H9 (cell line): ENCODE measurements at regions not wholly inside any gene's neighbourhood (a gene's known extent, or its start where the extent isn't known, plus 50 kb on each side); places are given as distances from the start of the nearest gene placed in this dataset.

ENCODE experiments used
- DNase-seq: peaks from one replicate; pipeline ENCODE4 v3.0.0-alpha.2; 2017
- H2AFZ ChIP-seq: one replicate; pipeline ENCODE4 v1.6.1; 2013; ENCODE audit warnings: mild to moderate bottlenecking, low read length, control low read depth, moderate library complexity
- H2AK5ac ChIP-seq: 2 replicates; pipeline ENCODE4 v1.6.1; 2013; ENCODE audit warnings: low read length, control low read depth, mixed read lengths; ENCODE audit not compliant: insufficient read length
- H2BK120ac ChIP-seq: one replicate; pipeline ENCODE4 v1.6.1; 2013; ENCODE audit warnings: low read depth, mild to moderate bottlenecking, low read length, control low read depth, inconsistent platforms; ENCODE audit not compliant: poor library complexity, severe bottlenecking
- H2BK12ac ChIP-seq: 2 replicates; pipeline ENCODE4 v1.6.1; 2013; ENCODE audit warnings: low read length, control low read depth, mixed read lengths, low read depth; ENCODE audit not compliant: insufficient read length
- H2BK15ac ChIP-seq: 2 replicates; pipeline ENCODE4 v1.6.1; 2013; ENCODE audit warnings: low read depth, low read length, control low read depth
- H2BK20ac ChIP-seq: one replicate; pipeline ENCODE4 v1.6.1; 2013; ENCODE audit warnings: low read depth, mild to moderate bottlenecking, low read length, control low read depth, inconsistent platforms; ENCODE audit not compliant: poor library complexity, severe bottlenecking
- H2BK5ac ChIP-seq: 2 replicates; pipeline ENCODE4 v1.6.1; 2013; ENCODE audit warnings: low read length, control low read depth, mixed read lengths; ENCODE audit not compliant: insufficient read length
- H3K14ac ChIP-seq: 2 replicates; pipeline ENCODE4 v1.6.1; 2013; ENCODE audit warnings: low read length, control low read depth; ENCODE audit not compliant: insufficient read depth
- H3K18ac ChIP-seq: 2 replicates; pipeline ENCODE4 v1.6.1; 2013; ENCODE audit warnings: low read depth, mild to moderate bottlenecking, mixed read lengths, low read length, control low read depth; ENCODE audit not compliant: insufficient read length
- H3K23ac ChIP-seq: 2 replicates; pipeline ENCODE4 v1.6.1; 2013; ENCODE audit warnings: low read length, control low read depth, mixed read lengths, low read depth; ENCODE audit not compliant: insufficient read length
- H3K23me2 ChIP-seq: 2 replicates; pipeline ENCODE4 v1.6.1; 2013; ENCODE audit warnings: low read depth, mild to moderate bottlenecking, mixed read lengths, low read length, control low read depth; ENCODE audit not compliant: insufficient read length, poor library complexity, severe bottlenecking
- H3K27ac ChIP-seq: 2 replicates; pipeline ENCODE4 v1.5.1; 2013; ENCODE audit warnings: low read length, control low read depth, mixed read lengths, low read depth; ENCODE audit not compliant: insufficient read length
- H3K27me3 ChIP-seq: 2 replicates; pipeline ENCODE4 v1.6.1; 2013; ENCODE audit warnings: low read length, control low read depth, inconsistent platforms; ENCODE audit not compliant: insufficient read depth
- H3K4ac ChIP-seq: 2 replicates; pipeline ENCODE4 v1.6.1; 2013; ENCODE audit warnings: low read depth, mild to moderate bottlenecking, control low read depth, inconsistent platforms, low read length, moderate library complexity
- H3K4me1 ChIP-seq: 2 replicates; pipeline ENCODE4 v1.6.1; 2013; ENCODE audit warnings: low read length, control low read depth, inconsistent platforms; ENCODE audit not compliant: insufficient read depth
- H3K4me2 ChIP-seq: 2 replicates; pipeline ENCODE4 v1.6.1; 2013; ENCODE audit warnings: low read length, control low read depth, mixed read lengths; ENCODE audit not compliant: insufficient read length, insufficient read depth
- H3K56ac ChIP-seq: 2 replicates; pipeline ENCODE4 v1.6.1; 2013; ENCODE audit warnings: low read depth, mild to moderate bottlenecking, mixed read lengths, low read length, control low read depth; ENCODE audit not compliant: insufficient read length
- H3K79me1 ChIP-seq: 2 replicates; pipeline ENCODE4 v1.6.1; 2013; ENCODE audit warnings: low read depth, mild to moderate bottlenecking, moderate library complexity, low read length, control low read depth, inconsistent platforms; ENCODE audit not compliant: insufficient read depth, poor library complexity, severe bottlenecking
- H3K79me2 ChIP-seq: 2 replicates; pipeline ENCODE4 v1.6.1; 2013; ENCODE audit warnings: low read length, control low read depth, inconsistent platforms; ENCODE audit not compliant: insufficient read depth
- H3K9ac ChIP-seq: 2 replicates; pipeline ENCODE4 v1.6.1; 2013; ENCODE audit warnings: low read length, control low read depth, mixed read lengths; ENCODE audit not compliant: insufficient read length; ENCODE audit errors: extremely low read depth
- H3K9me3 ChIP-seq: one replicate; pipeline ENCODE4 v1.6.1; 2013; ENCODE audit warnings: low read depth, low read length, inconsistent platforms; ENCODE audit not compliant: control insufficient read depth
- H3T11ph ChIP-seq: one replicate; pipeline ENCODE4 v1.6.1; 2013; ENCODE audit warnings: mild to moderate bottlenecking, low read length, control low read depth, inconsistent platforms
- H4K20me1 ChIP-seq: one replicate; pipeline ENCODE4 v1.6.1; 2013; ENCODE audit not compliant: control insufficient read depth, insufficient read length, insufficient read depth
- H4K5ac ChIP-seq: 2 replicates; pipeline ENCODE4 v1.6.1; 2013; ENCODE audit warnings: low read depth, mild to moderate bottlenecking, mixed read lengths, low read length, control low read depth; ENCODE audit not compliant: insufficient read length
- H4K8ac ChIP-seq: replicated peaks from 2 replicates; pipeline ENCODE4 v1.6.1; 2013; ENCODE audit warnings: low read length, control low read depth, mixed read lengths, low read depth; ENCODE audit not compliant: insufficient read length
- H4K91ac ChIP-seq: 2 replicates; pipeline ENCODE4 v1.6.1; 2013; ENCODE audit warnings: low read depth, mild to moderate bottlenecking, moderate library complexity, mixed read lengths, low read length, control low read depth; ENCODE audit not compliant: insufficient read length
- H3K27ac Mint-ChIP-seq, 3 experiments: 2 replicates in 2 of 3; 3 replicates in 1 of 3; pipeline ENCODE4 v1.8.0; 2020 to 2021; ENCODE audit warnings: mixed read lengths in 3 of 3, mild to moderate bottlenecking in 1 of 3, moderate library complexity in 1 of 3
- H3K27me3 Mint-ChIP-seq: 2 replicates; pipeline ENCODE4 v1.8.0; 2021; ENCODE audit warnings: low read depth, mild to moderate bottlenecking, moderate library complexity, mixed read lengths
- H3K36me3 Mint-ChIP-seq, 3 experiments: 2 replicates in 2 of 3; 3 replicates in 1 of 3; pipeline ENCODE4 v1.8.0; 2020 to 2021; ENCODE audit warnings: low read depth in 3 of 3, mixed read lengths in 3 of 3; ENCODE audit not compliant: insufficient read depth in 1 of 3
- H3K4me1 Mint-ChIP-seq, 2 experiments: 2 replicates each; pipeline ENCODE4 v1.8.0; 2020; ENCODE audit warnings: mixed read lengths in 2 of 2
- H3K4me3 Mint-ChIP-seq, 2 experiments: 2 replicates in 1 of 2; 3 replicates in 1 of 2; pipeline ENCODE4 v1.8.0; 2020 to 2021; ENCODE audit warnings: mild to moderate bottlenecking in 2 of 2, mixed read lengths in 2 of 2, moderate library complexity in 1 of 2
- H3K9me3 Mint-ChIP-seq, 2 experiments: 2 replicates in 1 of 2; 3 replicates in 1 of 2; pipeline ENCODE4 v1.8.0; 2020; ENCODE audit warnings: mild to moderate bottlenecking in 2 of 2, mixed read lengths in 2 of 2, moderate library complexity in 1 of 2
- CTCF ChIP-seq: fragments of 200-600 bp; sonication (generic); conservative IDR thresholded peaks from 3 replicates; pipeline ENCODE4 v1.8.0; 2021; ENCODE audit warnings: antibody characterized with exemption, mild to moderate bottlenecking
- WGBS: extraction: QIAGEN DNeasy Blood & Tissue Kit; methylation state at CpG from one replicate; pipeline ENCODE4 v1.1.7; 2013; ENCODE audit warnings: missing lambda C conversion rate, low lambda C conversion rate, mixed read lengths; ENCODE audit not compliant: insufficient read length; ENCODE audit errors: extremely low coverage; 5-methylcytosine and 5-hydroxymethylcytosine counted together

- Histone ChIP-seq H3K4me1 (no peaks in the 10 kb centered on the region), H3K4ac (no peak overlapping the region), H2AK5ac (no peak overlapping the region), H3K4me2 (no peak overlapping the region), H3K79me2 (no peaks in the 10 kb centered on the region), H3K56ac (no peak overlapping the region), H3K9me3 (no peaks in the 10 kb centered on the region), H2BK20ac (no peak overlapping the region), H3K14ac (no peak overlapping the region), H2BK120ac (no peak overlapping the region), H4K8ac (no peak overlapping the region), H3T11ph (no peak overlapping the region), H4K5ac (no peak overlapping the region), H3K27me3 (no peaks in the 10 kb centered on the region), H2BK12ac (no peak overlapping the region), H2AFZ (no peak overlapping the region), H4K20me1 (no peaks in the 10 kb centered on the region), H2BK5ac (no peak overlapping the region), H3K9ac (no peak overlapping the region), H3K79me1 (no peaks in the 10 kb centered on the region), H3K27ac (no peak overlapping the region), H3K23me2 (no peaks in the 10 kb centered on the region), H4K91ac (no peak overlapping the region), H2BK15ac (no peak overlapping the region), H3K23ac (no peak overlapping the region), H3K18ac (no peak overlapping the region)
- no peak for DNase-seq
- H3K27me3 Mint-ChIP-seq, result no peaks in the 10 kb centered on the region
- no peak for TF ChIP-seq CTCF
- no peak overlapping the region for H3K4me3 Mint-ChIP-seq
- no peak overlapping the region for H3K27ac Mint-ChIP-seq
- no peaks in the 10 kb centered on the region for H3K4me1 Mint-ChIP-seq
- H3K9me3 Mint-ChIP-seq, result peaks cover 0 to 3% of the 10 kb centered on the region in 2 experiments; a peak in 1 of 5 replicates
- H3K36me3 Mint-ChIP-seq, result no peaks in the 10 kb centered on the region
- WGBS, result no CpG with 5 or more reads among the region's 2 CpGs
Observed at GRCh38 chr2:215888680-215889079, 124.7 kb downstream of the MREG start.
